Astrocyte of the spinal cord (primary cell): ENCODE measurements at regions not wholly inside any gene's neighbourhood (a gene's known extent, or its start where the extent isn't known, plus 50 kb on each side); places are given as distances from the start of the nearest gene placed in this dataset.

Experiments
- DNase-seq: peaks from one replicate; pipeline ENCODE4 v3.0.0; 2011; ENCODE audit warnings: low read depth, low spot score
- H3K4me3 ChIP-seq: 2 replicates; pipeline ENCODE4 v1.5.1; 2011; ENCODE audit warnings: low read depth, mild to moderate bottlenecking, low read length, moderate library complexity
- in situ Hi-C: cut with HindIII; loops from 2 replicates; pipeline ENCODE4 v1.10.0; 2017; ENCODE audit warnings: low sequenced_read_pairs
- TF ChIP-seq, protein P1 (sequence below): IDR thresholded peaks from 2 replicates; pipeline ENCODE4 v1.5.1; 2012; ENCODE audit warnings: low read depth, mild to moderate bottlenecking, low read length, inconsistent platforms

DNA sequence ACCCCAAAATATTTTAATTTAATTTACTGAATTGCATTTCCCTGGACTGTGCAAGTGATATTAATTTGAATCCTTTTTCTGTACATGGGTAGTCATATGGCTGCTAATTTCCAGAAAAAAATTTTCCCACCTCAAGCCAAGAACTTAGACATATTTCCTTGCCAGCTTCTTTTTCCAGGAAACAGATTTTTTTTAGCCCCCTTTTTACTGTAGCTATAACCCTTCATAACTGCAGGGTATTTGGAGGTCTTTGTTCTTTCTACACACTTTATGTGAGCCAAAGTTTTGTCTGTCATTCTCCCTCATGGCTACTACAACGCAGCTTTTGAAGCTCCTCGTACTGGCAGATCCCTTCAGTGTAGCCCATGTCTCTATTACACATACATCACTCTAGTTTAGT lies 261.2 kb upstream of the PIK3R1 start:
- TF ChIP-seq, protein P1, sequence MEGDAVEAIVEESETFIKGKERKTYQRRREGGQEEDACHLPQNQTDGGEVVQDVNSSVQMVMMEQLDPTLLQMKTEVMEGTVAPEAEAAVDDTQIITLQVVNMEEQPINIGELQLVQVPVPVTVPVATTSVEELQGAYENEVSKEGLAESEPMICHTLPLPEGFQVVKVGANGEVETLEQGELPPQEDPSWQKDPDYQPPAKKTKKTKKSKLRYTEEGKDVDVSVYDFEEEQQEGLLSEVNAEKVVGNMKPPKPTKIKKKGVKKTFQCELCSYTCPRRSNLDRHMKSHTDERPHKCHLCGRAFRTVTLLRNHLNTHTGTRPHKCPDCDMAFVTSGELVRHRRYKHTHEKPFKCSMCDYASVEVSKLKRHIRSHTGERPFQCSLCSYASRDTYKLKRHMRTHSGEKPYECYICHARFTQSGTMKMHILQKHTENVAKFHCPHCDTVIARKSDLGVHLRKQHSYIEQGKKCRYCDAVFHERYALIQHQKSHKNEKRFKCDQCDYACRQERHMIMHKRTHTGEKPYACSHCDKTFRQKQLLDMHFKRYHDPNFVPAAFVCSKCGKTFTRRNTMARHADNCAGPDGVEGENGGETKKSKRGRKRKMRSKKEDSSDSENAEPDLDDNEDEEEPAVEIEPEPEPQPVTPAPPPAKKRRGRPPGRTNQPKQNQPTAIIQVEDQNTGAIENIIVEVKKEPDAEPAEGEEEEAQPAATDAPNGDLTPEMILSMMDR, result no peak
- no peak overlapping the region for H3K4me3 ChIP-seq
- no peak for DNase-seq
- in situ Hi-C loops, result no loop called here

DNA sequence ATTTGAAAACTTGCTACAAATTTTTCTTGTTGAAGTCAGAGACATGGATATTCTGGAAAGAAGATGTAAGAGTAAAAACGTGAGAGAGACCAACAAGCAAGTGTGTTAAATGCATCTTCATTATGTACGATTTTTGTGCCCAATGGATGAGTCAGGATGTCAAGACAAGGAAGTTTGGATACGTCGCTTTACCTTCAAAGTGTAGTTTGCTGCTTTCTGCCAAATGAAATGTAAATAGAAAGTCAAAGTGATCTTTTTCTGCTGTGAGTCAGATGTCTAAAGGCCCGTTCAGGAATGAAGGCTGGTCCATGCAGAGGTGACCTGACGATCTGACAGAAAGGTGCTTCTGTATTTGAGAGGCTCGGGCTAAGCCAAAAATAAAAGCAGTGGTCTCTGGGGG lies 273.1 kb upstream of the PIK3R1 start:
- no peak for DNase-seq
- H3K4me3 ChIP-seq, result no peak overlapping the region
- TF ChIP-seq, protein P1, result no peak
- in situ Hi-C loops, result no loop called here

DNA sequence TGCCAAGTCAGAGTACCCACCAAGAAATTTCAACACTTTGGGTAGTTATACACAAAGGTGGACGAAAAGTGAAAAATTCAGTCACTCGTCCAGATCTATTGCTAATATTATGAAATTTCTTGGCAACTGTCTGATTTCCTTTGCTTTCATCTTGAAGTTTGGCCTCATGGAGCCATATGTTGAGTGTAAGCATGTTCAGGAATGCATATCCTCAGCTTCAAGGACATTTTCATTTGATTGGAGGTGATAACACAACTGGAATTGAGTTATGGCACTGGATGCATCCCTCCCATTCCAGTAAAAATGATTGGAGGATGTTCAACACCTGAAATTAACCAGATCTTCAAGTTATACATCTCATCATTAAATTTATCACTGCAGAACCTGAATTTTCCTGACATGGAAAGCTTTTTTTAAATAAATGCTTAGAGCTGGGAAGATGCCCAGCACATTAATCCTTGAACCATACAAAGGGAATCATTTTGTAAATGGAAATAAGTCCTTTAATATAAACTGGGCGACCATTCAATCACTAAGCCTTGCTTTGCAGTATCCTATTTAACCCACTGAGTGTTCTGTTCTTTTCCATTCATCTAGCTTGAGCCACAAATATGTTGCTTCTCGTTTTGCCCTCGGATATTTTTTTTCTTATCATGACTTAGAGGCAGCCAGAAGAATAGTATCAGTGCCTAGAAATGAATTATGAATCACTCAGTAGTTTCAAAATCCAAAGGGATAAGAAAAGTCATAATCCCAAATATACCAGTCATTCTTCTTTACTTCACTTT lies 273.7 kb upstream of the PIK3R1 start:
- in situ Hi-C loops, result no loop called here

DNA sequence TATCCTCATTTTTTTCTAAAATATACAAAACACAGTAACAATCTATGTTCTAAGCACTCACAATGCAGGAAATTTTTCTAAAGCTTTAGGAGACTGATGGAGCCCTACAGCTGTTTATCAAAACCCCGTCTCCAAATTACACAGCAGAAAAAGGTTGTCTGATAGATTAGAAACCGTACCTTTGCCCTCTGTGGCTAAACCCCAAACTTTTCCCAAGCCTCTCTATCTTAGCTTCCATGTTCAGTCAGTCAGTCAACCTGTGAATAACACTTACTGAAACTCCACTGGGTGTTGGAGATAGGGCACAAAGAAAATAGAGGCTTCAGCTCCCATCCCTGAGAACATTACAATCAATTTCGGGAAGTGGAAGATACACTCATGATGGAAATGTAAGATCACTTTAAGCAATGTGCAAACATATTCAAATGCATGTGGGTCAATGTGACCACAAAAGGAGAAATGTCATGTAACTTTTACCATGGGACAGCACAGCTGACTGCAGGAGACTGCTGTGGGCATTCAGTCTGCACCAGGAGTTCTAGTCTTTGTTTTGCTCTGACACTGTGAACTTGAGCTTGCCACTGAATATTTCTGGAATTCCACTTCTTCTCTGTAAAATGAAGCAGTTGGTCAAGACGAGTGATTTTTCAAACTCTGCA lies 279.5 kb upstream of the PIK3R1 start:
- DNase-seq, result no peak
- TF ChIP-seq, protein P1, result no peak
- in situ Hi-C loops, result no loop called here
- H3K4me3 ChIP-seq, result no peak overlapping the region

More for the DNA sequence above, 273.7 kb upstream of the PIK3R1 start:
- TF ChIP-seq, protein P1, result no peak
- DNase-seq, result no peak
- H3K4me3 ChIP-seq, result no peak overlapping the region

DNA sequence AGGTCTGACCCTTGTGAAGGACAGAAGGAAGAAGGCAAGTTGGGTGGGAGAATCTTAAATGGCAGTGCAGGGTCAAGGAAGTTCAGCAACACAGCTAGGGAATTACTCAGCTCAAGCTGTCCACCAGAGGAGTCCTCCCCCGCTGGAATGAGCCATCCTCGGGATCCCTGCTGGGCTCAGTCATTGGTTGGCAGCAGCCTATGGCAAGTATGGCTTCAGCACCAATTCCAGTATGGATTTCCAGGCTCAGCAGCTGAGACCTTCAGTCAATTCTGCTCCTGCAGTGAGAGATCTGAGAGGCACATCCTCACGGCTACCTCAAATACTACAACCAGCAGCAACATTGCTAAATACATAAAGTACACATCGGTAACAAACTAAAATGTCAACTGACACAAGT lies 280.6 kb upstream of the PIK3R1 start:
- in situ Hi-C loops, result no loop called here
- TF ChIP-seq, protein P1, result no peak
- DNase-seq, result no peak
- no peak overlapping the region for H3K4me3 ChIP-seq

DNA sequence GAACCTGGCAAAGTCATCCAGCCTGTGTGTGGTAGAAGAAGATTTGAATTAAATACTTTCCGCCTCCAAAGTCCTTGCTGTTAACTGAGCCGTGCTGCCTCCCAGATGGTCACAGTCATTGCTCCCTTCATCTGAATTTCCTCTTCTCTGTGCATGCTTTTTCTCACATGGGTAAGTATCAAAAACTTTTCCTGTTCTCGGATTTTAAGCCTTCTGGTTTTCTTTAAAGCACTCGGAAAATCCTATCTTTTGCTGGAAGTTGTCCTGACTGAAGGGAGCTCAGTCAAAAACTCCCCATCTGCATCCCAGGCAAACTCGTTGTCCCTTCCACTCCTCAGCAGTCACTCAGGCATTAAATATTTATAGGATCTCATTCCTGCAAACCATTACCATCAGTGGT lies 290.0 kb upstream of the PIK3R1 start:
- no peak for DNase-seq
- in situ Hi-C loops, result no loop called here
- TF ChIP-seq, protein P1, result no peak
- no peak overlapping the region for H3K4me3 ChIP-seq
